ENCODE measurements at regions not wholly inside any gene's neighbourhood (a gene's known extent, or its start where the extent isn't known, plus 50 kb on each side); places are given as distances from the start of the nearest gene placed in this dataset.

GRCh38 chr18:73924307-73924706 lies 223.3 kb downstream of the FBXO15 start:
- no peak overlapping the region for H3K4me3 ChIP-seq
- no peaks in the 10 kb centered on the region for H3K27me3 ChIP-seq (ENCODE audit: low read depth)
- no peaks in the 10 kb centered on the region for H3K4me1 ChIP-seq
- in situ Hi-C loops (cut with MboI; ENCODE audit: low sequenced_read_pairs), result no loop called here
- H3K36me3 ChIP-seq (replicated peaks), result no peaks in the 10 kb centered on the region
- DNase-seq (ENCODE audit: low spot score in 2 of 2), result no peak
- H3K9me3 ChIP-seq, result no peaks in the 10 kb centered on the region

DNA sequence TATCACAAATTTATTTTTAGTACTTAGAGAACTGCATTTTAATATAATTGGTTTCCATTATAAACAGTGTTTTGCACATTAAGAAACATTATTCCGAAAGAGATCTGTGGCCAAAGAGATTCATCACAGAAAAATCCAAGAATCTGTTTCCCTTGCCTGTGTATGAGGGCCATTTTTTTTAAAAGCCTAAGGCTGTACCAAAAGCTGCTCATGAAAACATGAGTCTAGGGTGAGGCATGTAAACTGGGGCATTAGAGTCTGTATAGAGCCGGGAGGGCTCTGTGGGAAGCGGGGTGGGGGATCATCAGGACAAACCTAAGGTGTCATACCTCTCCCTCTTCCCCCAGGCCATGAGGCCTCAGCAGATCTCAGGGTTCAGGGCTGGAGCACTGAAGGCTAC lies 223.8 kb downstream of the FBXO15 start:
- no peak overlapping the region for H3K4me3 ChIP-seq
- DNase-seq (ENCODE audit: low spot score in 2 of 2), result no peak
- H3K4me1 ChIP-seq, result no peaks in the 10 kb centered on the region
- H3K27me3 ChIP-seq (ENCODE audit: low read depth), result no peaks in the 10 kb centered on the region
- H3K9me3 ChIP-seq, result no peaks in the 10 kb centered on the region
- H3K36me3 ChIP-seq (replicated peaks), result no peaks in the 10 kb centered on the region
- in situ Hi-C loops (cut with MboI; ENCODE audit: low sequenced_read_pairs), result no loop called here

- in situ Hi-C loops (cut with MboI; ENCODE audit: low sequenced_read_pairs), result no loop called here
- DNase-seq (ENCODE audit: low spot score in 2 of 2), result no peak
- H3K4me1 ChIP-seq, result no peaks in the 10 kb centered on the region
- no peaks in the 10 kb centered on the region for H3K9me3 ChIP-seq
- no peaks in the 10 kb centered on the region for H3K36me3 ChIP-seq (replicated peaks)
- H3K4me3 ChIP-seq, result no peak overlapping the region
- no peaks in the 10 kb centered on the region for H3K27me3 ChIP-seq (ENCODE audit: low read depth)
Measured at GRCh38 chr18:73920033-73920432, 227.6 kb downstream of the FBXO15 start.

- no peak for DNase-seq (ENCODE audit: low spot score in 2 of 2)
- Histone ChIP-seq H3K36me3 (replicated peaks) (no peaks in the 10 kb centered on the region), H3K4me1 (no peaks in the 10 kb centered on the region), H3K9me3 (no peaks in the 10 kb centered on the region), H3K27me3 (ENCODE audit: low read depth) (no peaks in the 10 kb centered on the region), H3K4me3 (no peak overlapping the region)
- in situ Hi-C loops (cut with MboI; ENCODE audit: low sequenced_read_pairs), result no loop called here
Measured at GRCh38 chr18:73918816-73919215, 228.8 kb downstream of the FBXO15 start.

DNA sequence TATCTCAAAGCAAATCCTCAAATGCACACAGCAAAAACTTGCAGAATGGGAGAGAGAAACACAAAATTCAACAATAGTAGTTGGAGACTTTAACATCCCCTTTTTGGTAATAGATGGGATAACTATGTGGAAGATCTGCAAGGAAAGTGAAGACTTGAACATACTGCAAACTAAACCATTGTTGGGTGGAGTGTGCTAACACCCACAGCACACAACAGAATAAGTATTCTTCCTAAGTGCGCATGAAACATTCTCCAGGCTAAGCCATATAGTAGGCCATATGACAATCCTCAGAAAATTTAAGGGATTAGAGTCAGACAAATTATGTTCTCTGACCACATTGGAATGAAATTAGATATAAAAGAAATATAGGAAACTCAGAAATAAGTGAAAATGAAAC lies 230.6 kb downstream of the FBXO15 start:
- Histone ChIP-seq H3K27me3 (ENCODE audit: low read depth) (no peaks in the 10 kb centered on the region), H3K4me3 (no peak overlapping the region), H3K9me3 (no peaks in the 10 kb centered on the region), H3K36me3 (replicated peaks) (no peaks in the 10 kb centered on the region), H3K4me1 (no peaks in the 10 kb centered on the region)
- in situ Hi-C loops (cut with MboI; ENCODE audit: low sequenced_read_pairs), result no loop called here
- no peak for DNase-seq (ENCODE audit: low spot score in 2 of 2)

GRCh38 chr18:73913505-73913904 lies 234.1 kb downstream of the FBXO15 start:
- Histone ChIP-seq H3K9me3 (no peaks in the 10 kb centered on the region), H3K4me1 (no peaks in the 10 kb centered on the region), H3K36me3 (replicated peaks) (no peaks in the 10 kb centered on the region), H3K4me3 (no peak overlapping the region), H3K27me3 (ENCODE audit: low read depth) (no peaks in the 10 kb centered on the region)
- no peak for DNase-seq (ENCODE audit: low spot score in 2 of 2)
- in situ Hi-C loops (cut with MboI; ENCODE audit: low sequenced_read_pairs), result no loop called here

- in situ Hi-C loops (cut with MboI; ENCODE audit: low sequenced_read_pairs), result no loop called here
- H3K4me1 ChIP-seq, result no peaks in the 10 kb centered on the region
- no peaks in the 10 kb centered on the region for H3K9me3 ChIP-seq
- DNase-seq (ENCODE audit: low spot score in 2 of 2), result no peak
- no peaks in the 10 kb centered on the region for H3K27me3 ChIP-seq (ENCODE audit: low read depth)
- no peaks in the 10 kb centered on the region for H3K36me3 ChIP-seq (replicated peaks)
- H3K4me3 ChIP-seq, result no peak overlapping the region
Measured at GRCh38 chr18:73908323-73908722, 239.3 kb downstream of the FBXO15 start.

GRCh38 chr18:73901566-73901965 lies 246.1 kb downstream of the FBXO15 start:
- DNase-seq (ENCODE audit: low spot score in 2 of 2), result no peak
- in situ Hi-C loops (cut with MboI; ENCODE audit: low sequenced_read_pairs), result no loop called here
- Histone ChIP-seq H3K36me3 (replicated peaks) (no peaks in the 10 kb centered on the region), H3K9me3 (no peaks in the 10 kb centered on the region), H3K27me3 (ENCODE audit: low read depth) (no peaks in the 10 kb centered on the region), H3K4me3 (no peak overlapping the region), H3K4me1 (no peaks in the 10 kb centered on the region)

GRCh38 chr18:73901151-73901550 lies 246.5 kb downstream of the FBXO15 start:
- in situ Hi-C loops (cut with MboI; ENCODE audit: low sequenced_read_pairs), result no loop called here
- Histone ChIP-seq H3K27me3 (ENCODE audit: low read depth) (no peaks in the 10 kb centered on the region), H3K4me1 (no peaks in the 10 kb centered on the region)

GRCh38 chr18:73900106-73900835 lies 247.4 kb downstream of the FBXO15 start:
- Histone ChIP-seq H3K36me3 (replicated peaks) (no peaks in the 10 kb centered on the region), H3K4me3 (no peak overlapping the region), H3K27me3 (ENCODE audit: low read depth) (no peaks in the 10 kb centered on the region), H3K4me1 (no peaks in the 10 kb centered on the region), H3K9me3 (no peaks in the 10 kb centered on the region)
- in situ Hi-C loops (cut with MboI; ENCODE audit: low sequenced_read_pairs), result no loop called here
- no peak for DNase-seq (ENCODE audit: low spot score in 2 of 2)

More at GRCh38 chr18:73901151-73901550, 246.5 kb downstream of the FBXO15 start:
- no peaks in the 10 kb centered on the region for H3K9me3 ChIP-seq
- H3K4me3 ChIP-seq, result no peak overlapping the region
- DNase-seq (ENCODE audit: low spot score in 2 of 2), result no peak
- H3K36me3 ChIP-seq (replicated peaks), result no peaks in the 10 kb centered on the region

DNA sequence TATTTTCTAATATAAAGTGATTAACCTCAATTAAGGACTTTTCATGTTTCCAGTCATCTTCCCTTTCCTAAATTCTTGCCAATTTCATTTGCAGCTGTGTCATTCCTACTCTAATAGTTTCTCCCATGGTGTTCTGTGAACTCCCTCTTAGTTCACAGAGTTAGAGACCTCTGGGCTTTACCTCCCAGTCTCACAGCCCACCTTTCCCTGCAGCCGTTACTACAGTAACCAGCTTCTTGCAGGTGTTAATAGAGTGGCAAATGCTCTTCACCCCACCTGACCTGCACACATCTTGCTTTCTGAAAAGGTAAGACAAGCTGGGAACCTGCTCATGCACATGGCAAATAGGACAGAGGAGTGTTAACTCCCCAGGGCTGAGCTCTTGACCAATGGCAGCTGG lies 250.1 kb downstream of the FBXO15 start:
- no peaks in the 10 kb centered on the region for H3K36me3 ChIP-seq (replicated peaks)
- in situ Hi-C loops (cut with MboI; ENCODE audit: low sequenced_read_pairs), result no loop called here
- H3K4me3 ChIP-seq, result no peak overlapping the region
- DNase-seq (ENCODE audit: low spot score in 2 of 2), result no peak
- H3K9me3 ChIP-seq, result no peaks in the 10 kb centered on the region
- no peaks in the 10 kb centered on the region for H3K27me3 ChIP-seq (ENCODE audit: low read depth)
- H3K4me1 ChIP-seq, result no peaks in the 10 kb centered on the region

- in situ Hi-C loops (cut with MboI; ENCODE audit: low sequenced_read_pairs), result no loop called here
- no peaks in the 10 kb centered on the region for H3K27me3 ChIP-seq (ENCODE audit: low read depth)
- no peaks in the 10 kb centered on the region for H3K9me3 ChIP-seq
- DNase-seq (ENCODE audit: low spot score in 2 of 2), result no peak
- no peaks in the 10 kb centered on the region for H3K4me1 ChIP-seq
- no peaks in the 10 kb centered on the region for H3K36me3 ChIP-seq (replicated peaks)
- no peak overlapping the region for H3K4me3 ChIP-seq
Measured at GRCh38 chr18:73896685-73897084, 250.9 kb downstream of the FBXO15 start.

DNA sequence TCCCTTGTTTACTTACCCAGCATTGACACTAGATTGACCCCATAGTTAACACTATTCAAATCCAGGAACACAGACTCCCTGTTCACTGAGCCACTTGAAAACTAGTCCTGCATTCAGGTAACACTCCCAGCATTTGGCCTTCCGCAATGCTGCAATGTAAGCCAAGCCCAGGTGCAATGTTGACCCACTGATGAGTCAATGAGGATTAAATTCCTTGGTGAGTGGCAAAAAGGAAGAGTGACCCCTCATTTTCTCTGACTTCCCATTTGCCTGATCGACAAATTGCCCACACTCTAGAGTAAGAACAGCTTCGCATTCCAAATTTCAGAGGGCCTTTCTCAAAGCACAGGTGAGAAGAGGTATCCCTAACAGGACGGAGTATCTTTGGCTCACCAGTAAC lies 251.9 kb downstream of the FBXO15 start:
- no peaks in the 10 kb centered on the region for H3K27me3 ChIP-seq (ENCODE audit: low read depth)
- no peaks in the 10 kb centered on the region for H3K4me1 ChIP-seq
- in situ Hi-C loops (cut with MboI; ENCODE audit: low sequenced_read_pairs), result no loop called here
- H3K9me3 ChIP-seq, result no peaks in the 10 kb centered on the region
- H3K36me3 ChIP-seq (replicated peaks), result no peaks in the 10 kb centered on the region
- no peak overlapping the region for H3K4me3 ChIP-seq
- no peak for DNase-seq (ENCODE audit: low spot score in 2 of 2)

DNA sequence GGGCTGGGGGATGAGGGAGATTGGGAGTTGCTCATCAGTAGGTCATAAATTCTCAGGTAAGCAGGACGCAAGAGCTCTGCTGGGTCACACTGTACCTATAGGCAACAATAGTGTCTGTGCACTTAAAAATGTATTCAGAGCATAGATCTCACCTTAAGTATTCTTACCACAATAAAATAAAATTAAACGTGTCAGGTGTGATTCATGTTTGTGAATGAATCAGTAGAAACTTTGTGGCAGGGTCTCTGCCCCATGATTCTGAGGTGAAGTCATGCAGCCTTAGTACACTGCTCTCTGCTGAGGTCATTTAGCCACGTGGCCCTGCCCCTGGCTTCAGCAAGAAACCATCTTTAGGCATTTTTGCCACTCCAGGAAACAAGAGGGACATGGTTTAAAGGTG lies 253.8 kb downstream of the FBXO15 start:
- no peak for DNase-seq (ENCODE audit: low spot score in 2 of 2)
- no peak overlapping the region for H3K4me3 ChIP-seq
- H3K9me3 ChIP-seq, result no peaks in the 10 kb centered on the region
- H3K36me3 ChIP-seq (replicated peaks), result no peaks in the 10 kb centered on the region
- H3K4me1 ChIP-seq, result no peaks in the 10 kb centered on the region
- in situ Hi-C loops (cut with MboI; ENCODE audit: low sequenced_read_pairs), result no loop called here
- H3K27me3 ChIP-seq (ENCODE audit: low read depth), result no peaks in the 10 kb centered on the region

Data from HAP-1 (cell line).